HG02970 (cell line): ENCODE measurements at regions not wholly inside any gene's neighbourhood (a gene's known extent, or its start where the extent isn't known, plus 50 kb on each side); places are given as distances from the start of the nearest gene placed in this dataset.

Experiments
- ATAC-seq: cut with Tn5 transposase; IDR thresholded peaks from one replicate; pipeline ENCODE4 v1.9.1; 2021; ENCODE audit warnings: mild to moderate bottlenecking, moderate library complexity, moderate number of reproducible peaks; ENCODE audit not compliant: unreplicated experiment, low FRiP score

GRCh38 chr4:126251169-126251568, 936.4 kb downstream of the FAT4 start:
- ATAC-seq: no peak

DNA sequence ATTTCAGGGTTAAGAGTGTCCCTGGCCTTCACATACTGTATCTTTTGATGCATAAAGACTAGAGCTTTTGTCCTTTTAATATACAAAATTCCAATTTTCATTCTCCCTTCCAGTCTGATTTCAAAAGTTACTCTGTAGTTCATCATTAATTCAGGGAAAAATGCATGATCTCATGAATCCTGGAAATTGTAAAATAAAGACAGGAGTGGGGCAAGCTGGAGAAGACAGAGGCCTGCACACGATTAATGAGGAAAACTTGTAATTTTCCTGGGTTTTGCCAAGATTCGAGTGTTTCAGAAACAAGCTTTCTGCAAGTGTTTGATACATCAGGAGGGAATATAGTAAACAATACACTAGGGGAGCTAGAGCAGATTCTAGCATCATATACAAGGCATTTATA, 947.9 kb downstream of the FAT4 start:
- ATAC-seq: no peak

GRCh38 chr4:126264839-126265238, 950.1 kb downstream of the FAT4 start:
- no peak for ATAC-seq

DNA sequence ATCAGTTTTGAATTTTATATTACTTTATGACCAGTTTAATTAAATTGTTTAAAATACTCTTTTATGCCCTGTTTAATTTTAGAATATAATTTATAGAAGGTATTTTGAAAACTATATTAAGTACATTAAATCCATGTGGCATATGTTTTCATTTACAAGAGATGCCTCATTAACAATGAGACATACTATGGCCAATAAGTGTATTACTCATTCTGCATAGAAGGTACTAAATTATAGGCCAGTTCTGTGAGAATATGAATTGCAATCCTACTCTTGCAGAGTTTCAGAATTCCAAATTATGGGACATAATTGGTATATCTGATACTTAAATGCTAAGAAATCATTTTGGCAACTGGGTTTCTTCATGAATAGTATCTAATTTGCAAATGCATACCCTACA, 951.1 kb downstream of the FAT4 start:
- ATAC-seq: no peak

GRCh38 chr4:126267689-126268088, 952.9 kb downstream of the FAT4 start:
- no peak for ATAC-seq

- no peak for ATAC-seq
Measured at GRCh38 chr4:126268106-126268505, 953.4 kb downstream of the FAT4 start.

DNA sequence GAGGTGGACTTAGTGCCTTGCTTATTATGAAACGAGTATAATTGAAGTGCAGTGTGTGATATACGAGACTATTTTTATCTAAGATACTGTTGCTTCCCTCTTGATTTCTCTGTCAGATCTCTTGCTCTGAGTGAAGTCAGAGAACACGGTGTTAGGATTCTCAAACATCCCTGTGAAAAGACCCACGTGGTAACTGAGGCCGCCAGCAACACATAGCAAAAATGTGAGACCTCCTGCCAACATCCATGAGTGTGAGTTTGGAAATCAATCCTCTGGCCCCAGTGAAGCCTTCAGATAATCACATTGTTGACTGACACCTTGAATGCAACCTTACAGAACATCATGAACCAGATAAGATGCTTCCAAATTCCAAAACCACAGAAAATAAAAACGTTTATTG, 954.4 kb downstream of the FAT4 start:
- no peak for ATAC-seq

GRCh38 chr4:126271292-126271691, 956.5 kb downstream of the FAT4 start:
- no peak for ATAC-seq

DNA sequence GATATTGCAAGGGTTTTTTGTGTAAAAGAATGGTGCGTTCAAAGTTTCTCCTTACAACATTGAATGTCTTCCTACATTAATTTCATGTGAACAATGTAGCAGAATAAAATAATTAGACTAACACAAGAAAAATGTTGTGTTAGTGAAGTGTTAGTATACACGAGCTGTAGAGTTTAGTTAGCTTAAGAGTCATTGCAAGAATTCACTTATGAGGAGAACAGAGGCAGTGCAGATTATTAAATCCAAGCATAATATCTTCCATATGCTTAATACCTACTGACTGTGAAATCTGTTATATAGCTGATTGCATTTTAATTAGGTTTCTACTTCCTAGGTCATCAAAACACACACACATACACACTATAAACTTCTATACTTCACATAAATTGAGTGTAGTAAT, 959.0 kb downstream of the FAT4 start:
- ATAC-seq: no peak

GRCh38 chr4:126291886-126292285, 977.1 kb downstream of the FAT4 start:
- ATAC-seq: no peak

- ATAC-seq: no peak
Measured at GRCh38 chr4:126298271-126298670, 983.5 kb downstream of the FAT4 start.

- no peak for ATAC-seq
Measured at GRCh38 chr4:126306152-126306869, 991.6 kb downstream of the FAT4 start.

- no peak for ATAC-seq
Measured at GRCh38 chr4:126318376-126318775, 1003.6 kb downstream of the FAT4 start.

DNA sequence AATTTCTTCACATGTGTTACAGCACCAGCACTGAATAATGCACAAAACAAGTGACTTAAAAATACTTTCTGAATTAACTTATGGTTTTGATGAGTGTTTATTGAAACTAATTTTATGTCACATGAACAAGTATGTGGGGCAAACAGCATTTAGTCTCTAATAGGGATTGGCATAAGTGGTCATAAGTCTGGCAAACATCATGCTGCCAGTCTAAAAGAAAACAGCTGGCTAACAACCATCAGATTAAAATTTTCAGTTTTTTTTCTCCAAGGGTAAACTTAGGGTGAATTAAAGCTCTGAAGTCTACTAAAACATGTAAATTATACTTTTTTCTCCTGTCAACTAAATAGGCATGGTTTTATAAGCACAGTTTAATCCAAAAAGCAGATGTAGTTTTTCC, 1014.2 kb downstream of the FAT4 start:
- ATAC-seq: no peak

- no peak for ATAC-seq
Measured at GRCh38 chr4:126338548-126338947, 1023.8 kb downstream of the FAT4 start.

DNA sequence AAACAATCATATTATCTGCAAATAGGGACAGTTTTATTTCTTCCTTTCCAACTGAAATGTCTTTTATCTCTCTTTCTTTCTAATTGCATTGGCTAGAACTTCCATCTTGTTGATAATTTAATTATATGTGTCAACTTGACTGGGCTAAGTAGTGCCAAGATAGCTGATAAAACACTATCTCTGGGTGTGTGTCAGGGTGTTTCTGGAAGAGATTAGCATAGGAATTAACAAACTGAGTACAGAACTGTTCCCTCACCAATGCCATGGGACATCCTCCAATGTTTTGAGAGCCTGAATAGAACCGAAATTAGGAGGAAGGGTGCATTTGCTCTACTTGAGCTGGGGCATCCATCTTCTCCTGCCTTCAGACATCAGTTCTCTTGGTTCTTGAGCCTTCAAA, 1027.2 kb downstream of the FAT4 start:
- no peak for ATAC-seq

GRCh38 chr4:126344472-126344871, 1029.7 kb downstream of the FAT4 start:
- no peak for ATAC-seq

DNA sequence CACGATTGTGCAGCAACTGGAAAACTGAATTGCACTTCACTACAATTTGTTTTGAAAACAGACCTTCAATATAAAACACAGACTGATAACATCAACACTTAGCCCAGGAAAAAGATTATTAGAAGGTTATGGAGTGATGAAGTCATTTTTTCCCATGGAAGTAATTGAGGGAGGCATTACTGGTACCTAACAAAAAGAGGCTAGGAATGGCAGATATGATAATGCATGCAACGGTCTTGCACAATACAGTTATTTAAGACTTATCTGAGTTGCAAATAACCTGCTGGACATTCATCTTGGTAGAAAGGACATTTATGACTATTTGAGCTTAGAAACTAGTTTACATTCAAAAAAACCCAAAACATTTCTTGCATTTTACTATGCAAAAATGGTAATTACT, 1031.9 kb downstream of the FAT4 start:
- ATAC-seq: no peak

DNA sequence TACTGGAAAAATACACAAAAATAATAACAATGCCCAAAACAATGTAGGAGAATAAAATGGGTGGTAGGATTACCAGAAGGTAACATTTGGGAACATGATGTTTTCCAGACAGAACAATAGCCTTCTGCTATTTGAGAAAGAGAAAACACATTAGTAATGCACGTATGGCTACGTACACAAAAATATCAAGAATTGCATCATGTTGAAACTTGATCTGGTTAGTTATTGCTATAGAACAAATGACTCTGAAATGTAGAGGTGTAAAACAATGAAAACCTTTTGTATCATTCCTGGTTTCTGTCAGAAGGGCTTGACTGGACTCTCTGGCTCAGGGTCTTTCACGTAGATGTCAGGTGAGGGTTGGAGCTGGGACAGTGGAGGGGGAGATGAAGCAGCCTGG, 1040.0 kb downstream of the FAT4 start:
- ATAC-seq: no peak

- ATAC-seq: no peak
Measured at GRCh38 chr4:126358041-126358440, 1043.3 kb downstream of the FAT4 start.

GRCh38 chr4:126361287-126361686, 1046.5 kb downstream of the FAT4 start:
- no peak for ATAC-seq

- no peak for ATAC-seq
Measured at GRCh38 chr4:126364311-126364911, 1049.7 kb downstream of the FAT4 start.
